ENCODE measurements at regions not wholly inside any gene's neighbourhood (a gene's known extent, or its start where the extent isn't known, plus 50 kb on each side); places are given as distances from the start of the nearest gene placed in this dataset.

DNA sequence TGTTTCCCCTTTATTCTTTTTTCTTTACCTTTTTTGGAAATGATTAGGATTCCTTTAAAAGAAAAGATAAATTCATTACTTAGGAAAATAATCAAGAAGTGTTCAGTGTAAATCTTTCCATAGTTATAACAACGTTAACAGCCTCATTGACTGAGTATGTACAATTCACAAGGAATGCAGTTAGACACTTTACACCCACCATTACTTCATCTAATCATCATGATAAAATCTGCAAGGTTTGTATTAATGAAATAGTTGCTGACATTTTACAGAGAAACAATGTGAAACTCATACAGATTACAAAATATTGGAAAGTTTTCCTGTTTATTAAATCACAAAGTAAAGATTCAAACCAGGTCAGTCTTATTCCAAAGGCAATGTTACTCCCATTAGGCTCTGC, 59.3 kb upstream of the NEGR1 start:
- no peaks in the 10 kb centered on the region for H3K4me1 Mint-ChIP-seq
- Histone ChIP-seq H3K36me3 (ENCODE audit: control insufficient read depth, insufficient read depth, low read length) (no peaks in the 10 kb centered on the region), H3K27ac (ENCODE audit: low read depth, low read length) (no peak overlapping the region), H3K4me3 (ENCODE audit: low read length) (no peak overlapping the region), H3K9ac (ENCODE audit: extremely low read depth, low read length, poor library complexity, severe bottlenecking) (no peak overlapping the region), H3K27me3 (ENCODE audit: control insufficient read depth, insufficient read depth, low read length, poor library complexity, severe bottlenecking) (no peaks in the 10 kb centered on the region), H3K9me3 (ENCODE audit: control insufficient read depth, low read length) (peaks cover 9% of the 10 kb centered on the region), H3K4me1 (ENCODE audit: control insufficient read depth, insufficient read depth, low read length) (no peaks in the 10 kb centered on the region)
- TF ChIP-seq, protein P1, sequence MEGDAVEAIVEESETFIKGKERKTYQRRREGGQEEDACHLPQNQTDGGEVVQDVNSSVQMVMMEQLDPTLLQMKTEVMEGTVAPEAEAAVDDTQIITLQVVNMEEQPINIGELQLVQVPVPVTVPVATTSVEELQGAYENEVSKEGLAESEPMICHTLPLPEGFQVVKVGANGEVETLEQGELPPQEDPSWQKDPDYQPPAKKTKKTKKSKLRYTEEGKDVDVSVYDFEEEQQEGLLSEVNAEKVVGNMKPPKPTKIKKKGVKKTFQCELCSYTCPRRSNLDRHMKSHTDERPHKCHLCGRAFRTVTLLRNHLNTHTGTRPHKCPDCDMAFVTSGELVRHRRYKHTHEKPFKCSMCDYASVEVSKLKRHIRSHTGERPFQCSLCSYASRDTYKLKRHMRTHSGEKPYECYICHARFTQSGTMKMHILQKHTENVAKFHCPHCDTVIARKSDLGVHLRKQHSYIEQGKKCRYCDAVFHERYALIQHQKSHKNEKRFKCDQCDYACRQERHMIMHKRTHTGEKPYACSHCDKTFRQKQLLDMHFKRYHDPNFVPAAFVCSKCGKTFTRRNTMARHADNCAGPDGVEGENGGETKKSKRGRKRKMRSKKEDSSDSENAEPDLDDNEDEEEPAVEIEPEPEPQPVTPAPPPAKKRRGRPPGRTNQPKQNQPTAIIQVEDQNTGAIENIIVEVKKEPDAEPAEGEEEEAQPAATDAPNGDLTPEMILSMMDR (conservative IDR thresholded peaks at IDR 0.05): no peak
- no peak overlapping the region for H3K4me3 Mint-ChIP-seq
- no peaks in the 10 kb centered on the region for H3K27me3 Mint-ChIP-seq (ENCODE audit: insufficient read depth)
- H3K27ac Mint-ChIP-seq: no peak overlapping the region
- H3K36me3 Mint-ChIP-seq (ENCODE audit: low read depth): no peaks in the 10 kb centered on the region
- H3K9me3 Mint-ChIP-seq: no peaks in the 10 kb centered on the region
- no peak for DNase-seq
- 100% methylated on average over 1 of the region's 1 CpG; no CpG with 5 or more reads in 1 of the 2 experiments for WGBS, 2 experiments (ENCODE audit: insufficient coverage in 1 of 2, insufficient read length in 1 of 2)

DNA sequence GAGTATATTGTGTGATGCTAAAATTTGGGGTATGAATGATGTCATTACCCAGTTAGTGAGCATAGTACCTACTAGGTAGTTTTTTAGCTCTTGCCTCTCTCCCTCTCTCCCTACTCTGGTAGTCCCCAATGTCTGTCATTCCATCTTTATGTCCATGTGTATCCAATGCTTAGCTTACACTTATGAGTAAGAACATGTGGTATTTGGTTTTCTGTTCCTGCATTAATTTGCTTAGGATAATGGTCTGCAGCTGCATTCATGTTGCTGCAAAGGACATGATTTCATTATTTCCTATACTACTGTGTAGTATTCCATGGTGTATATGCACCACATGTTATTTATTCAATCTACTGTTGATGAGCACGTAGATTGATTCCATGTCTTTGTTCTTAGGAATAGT, 54.4 kb upstream of the NEGR1 start:
- H3K4me1 ChIP-seq (ENCODE audit: control insufficient read depth, insufficient read depth, low read length): no peaks in the 10 kb centered on the region
- H3K9me3 ChIP-seq (ENCODE audit: control insufficient read depth, low read length): peaks cover 9% of the 10 kb centered on the region
- TF ChIP-seq, protein P1 (conservative IDR thresholded peaks at IDR 0.05): no peak
- Mint-ChIP-seq H3K4me1 (no peaks in the 10 kb centered on the region), H3K9me3 (no peaks in the 10 kb centered on the region), H3K36me3 (ENCODE audit: low read depth) (no peaks in the 10 kb centered on the region), H3K27ac (no peak overlapping the region), H3K4me3 (no peak overlapping the region), H3K27me3 (ENCODE audit: insufficient read depth) (no peaks in the 10 kb centered on the region)
- WGBS, 2 experiments (ENCODE audit: insufficient coverage in 1 of 2, insufficient read length in 1 of 2): 80% methylated on average over 1 of the region's 1 CpG; no CpG with 5 or more reads in 1 of the 2 experiments
- H3K4me3 ChIP-seq (ENCODE audit: low read length): no peak overlapping the region
- no peaks in the 10 kb centered on the region for H3K27me3 ChIP-seq (ENCODE audit: control insufficient read depth, insufficient read depth, low read length, poor library complexity, severe bottlenecking)
- no peak overlapping the region for H3K9ac ChIP-seq (ENCODE audit: extremely low read depth, low read length, poor library complexity, severe bottlenecking)
- no peak for DNase-seq
- H3K36me3 ChIP-seq (ENCODE audit: control insufficient read depth, insufficient read depth, low read length): no peaks in the 10 kb centered on the region
- no peak overlapping the region for H3K27ac ChIP-seq (ENCODE audit: low read depth, low read length)

All from endodermal cell (in vitro differentiated cells).